GM12875 (cell line): ENCODE measurements at regions not wholly inside any gene's neighbourhood (a gene's known extent, or its start where the extent isn't known, plus 50 kb on each side); places are given as distances from the start of the nearest gene placed in this dataset.

Source experiments
- H3K4me3 ChIP-seq: one replicate; pipeline ENCODE4 v1.5.1; 2011; ENCODE audit warnings: low read depth, low read length, control low read depth
- TF ChIP-seq, protein P1 (sequence below): IDR thresholded peaks from 2 replicates; pipeline ENCODE4 v1.5.1; 2011; ENCODE audit warnings: low read depth, mild to moderate bottlenecking, control low read depth, inconsistent platforms, low read length, moderate library complexity, borderline replicate concordance; ENCODE audit not compliant: insufficient read depth

DNA sequence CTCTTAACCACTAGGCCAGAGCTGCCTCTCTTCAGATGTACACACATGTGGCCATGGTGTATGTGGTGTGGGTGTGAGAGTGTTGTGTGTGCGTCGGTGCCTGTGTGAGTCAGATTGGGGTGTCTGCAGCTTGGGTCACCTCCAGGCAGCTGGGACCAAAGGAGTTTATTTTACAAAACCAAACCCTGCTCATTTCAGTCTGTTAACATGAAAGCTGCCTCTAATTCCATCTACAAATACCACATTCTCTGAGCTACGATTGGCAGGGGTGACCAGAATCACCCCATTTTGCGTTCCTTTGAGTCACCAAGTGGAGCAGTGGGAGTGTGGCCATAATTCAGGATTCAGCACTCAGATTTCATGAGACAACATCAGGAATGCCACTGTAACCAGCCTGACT lies 105.3 kb downstream of the IRX5 start:
- TF ChIP-seq, protein P1, sequence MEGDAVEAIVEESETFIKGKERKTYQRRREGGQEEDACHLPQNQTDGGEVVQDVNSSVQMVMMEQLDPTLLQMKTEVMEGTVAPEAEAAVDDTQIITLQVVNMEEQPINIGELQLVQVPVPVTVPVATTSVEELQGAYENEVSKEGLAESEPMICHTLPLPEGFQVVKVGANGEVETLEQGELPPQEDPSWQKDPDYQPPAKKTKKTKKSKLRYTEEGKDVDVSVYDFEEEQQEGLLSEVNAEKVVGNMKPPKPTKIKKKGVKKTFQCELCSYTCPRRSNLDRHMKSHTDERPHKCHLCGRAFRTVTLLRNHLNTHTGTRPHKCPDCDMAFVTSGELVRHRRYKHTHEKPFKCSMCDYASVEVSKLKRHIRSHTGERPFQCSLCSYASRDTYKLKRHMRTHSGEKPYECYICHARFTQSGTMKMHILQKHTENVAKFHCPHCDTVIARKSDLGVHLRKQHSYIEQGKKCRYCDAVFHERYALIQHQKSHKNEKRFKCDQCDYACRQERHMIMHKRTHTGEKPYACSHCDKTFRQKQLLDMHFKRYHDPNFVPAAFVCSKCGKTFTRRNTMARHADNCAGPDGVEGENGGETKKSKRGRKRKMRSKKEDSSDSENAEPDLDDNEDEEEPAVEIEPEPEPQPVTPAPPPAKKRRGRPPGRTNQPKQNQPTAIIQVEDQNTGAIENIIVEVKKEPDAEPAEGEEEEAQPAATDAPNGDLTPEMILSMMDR = no peak
- H3K4me3 ChIP-seq = no peak overlapping the region

DNA sequence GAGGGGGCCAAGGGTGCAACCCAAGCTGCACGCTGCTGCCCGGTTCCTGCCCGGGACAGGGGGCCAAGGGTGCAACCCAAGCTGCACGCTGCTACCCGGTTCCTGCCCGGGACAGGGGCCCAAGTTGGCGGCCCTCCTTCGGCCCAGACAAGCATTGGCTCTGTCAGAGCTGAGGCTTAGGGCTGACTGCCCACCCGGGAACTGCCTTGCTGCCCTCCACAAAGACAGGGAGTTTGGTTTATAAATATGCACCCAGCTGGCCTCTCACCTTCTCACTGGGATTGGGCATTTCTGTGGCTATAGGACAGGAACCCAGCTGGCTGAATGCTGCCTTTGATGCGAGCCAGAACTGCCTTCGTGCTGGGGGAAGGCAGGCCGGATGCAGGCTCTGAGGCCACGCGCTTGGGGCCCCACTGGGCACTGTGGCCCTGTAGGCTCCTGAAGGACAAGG lies 105.7 kb downstream of the IRX5 start:
- TF ChIP-seq, protein P1 = no peak
- H3K4me3 ChIP-seq = no peak overlapping the region

DNA sequence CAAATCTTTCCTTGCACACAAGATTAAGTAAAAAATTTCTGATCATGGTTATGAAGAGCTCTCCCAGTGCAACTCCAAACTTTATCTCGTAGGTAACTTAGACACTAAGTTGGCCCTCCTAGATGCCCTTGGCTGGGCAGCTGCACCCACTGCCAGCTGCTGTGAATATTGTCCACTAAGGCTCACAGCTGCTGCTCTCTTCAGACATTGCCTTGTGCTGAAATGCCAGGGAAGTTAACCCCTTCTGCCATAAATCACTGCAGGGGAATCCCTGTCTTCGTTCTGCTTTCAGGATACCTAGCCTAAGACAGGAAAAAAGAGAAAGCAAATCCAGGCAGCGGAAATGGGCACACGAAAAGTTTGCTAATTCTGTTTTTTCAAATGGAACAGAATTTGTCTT lies 106.4 kb downstream of the IRX5 start:
- TF ChIP-seq, protein P1 = no peak
- H3K4me3 ChIP-seq = no peak overlapping the region

DNA sequence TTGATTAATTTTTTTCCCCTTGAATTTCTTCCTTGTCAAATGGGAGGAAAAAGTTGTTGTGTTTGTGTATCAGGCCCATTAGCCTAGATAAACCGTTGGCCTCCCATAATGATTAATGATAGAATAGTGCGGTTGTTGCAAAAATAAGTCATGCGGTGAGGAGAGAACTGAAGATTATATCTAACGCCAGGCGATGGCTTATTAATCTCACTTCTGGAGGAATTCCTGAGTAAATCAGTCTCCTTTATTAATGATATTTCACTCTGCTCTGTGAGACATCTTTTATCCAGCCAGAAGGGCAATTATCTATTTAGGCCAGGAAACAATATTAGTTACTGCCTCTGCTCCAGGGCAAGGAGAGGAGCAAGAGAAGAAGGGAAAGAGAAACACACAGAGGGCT lies 107.3 kb downstream of the IRX5 start:
- H3K4me3 ChIP-seq = no peak overlapping the region
- TF ChIP-seq, protein P1 = no peak

- H3K4me3 ChIP-seq = no peak overlapping the region
- TF ChIP-seq, protein P1 = no peak
Observed at GRCh38 chr16:55039042-55039441, 108.4 kb downstream of the IRX5 start.

DNA sequence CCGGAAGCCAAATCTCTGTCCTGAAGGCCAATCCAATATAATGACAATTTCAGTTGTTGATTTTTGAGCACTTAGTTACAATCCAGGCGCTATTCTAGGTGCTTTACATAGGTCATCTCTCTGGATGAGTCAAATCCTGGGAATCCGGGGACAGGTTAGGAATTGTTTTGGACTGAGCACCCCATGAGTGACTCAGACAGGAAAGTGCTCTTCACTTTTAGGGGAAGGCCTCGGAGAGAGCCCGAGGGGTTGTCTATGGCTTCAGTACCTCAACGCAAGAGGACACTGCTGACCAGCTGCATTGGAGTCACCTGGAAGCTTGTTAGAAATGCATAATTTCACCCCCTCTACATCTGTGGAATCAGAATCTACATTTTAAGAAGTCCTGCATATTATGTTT lies 108.8 kb downstream of the IRX5 start:
- TF ChIP-seq, protein P1 = no peak
- no peak overlapping the region for H3K4me3 ChIP-seq

DNA sequence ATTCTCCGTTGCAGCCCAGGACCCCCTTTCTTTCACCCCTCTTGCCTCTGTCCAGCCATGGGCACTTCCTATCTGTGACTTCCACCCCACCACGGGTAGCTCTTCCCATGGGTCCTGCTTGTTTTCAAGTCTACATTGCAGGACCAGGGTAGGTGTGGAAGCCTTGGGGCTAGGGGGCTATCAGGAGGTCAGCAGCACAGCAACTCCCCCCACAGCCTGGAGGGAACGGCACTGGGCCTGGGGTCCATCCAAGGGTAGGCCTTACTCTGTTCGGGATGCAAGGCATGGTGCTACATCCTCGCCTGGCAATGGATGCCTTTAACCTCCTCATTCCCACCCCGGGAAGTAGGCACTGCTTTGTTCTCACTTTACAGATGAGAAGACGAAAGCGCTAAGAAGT lies 109.3 kb downstream of the IRX5 start:
- TF ChIP-seq, protein P1 = no peak
- H3K4me3 ChIP-seq = no peak overlapping the region
